ENCODE measurements at regions not wholly inside any gene's neighbourhood (a gene's known extent, or its start where the extent isn't known, plus 50 kb on each side); places are given as distances from the start of the nearest gene placed in this dataset.

DNA sequence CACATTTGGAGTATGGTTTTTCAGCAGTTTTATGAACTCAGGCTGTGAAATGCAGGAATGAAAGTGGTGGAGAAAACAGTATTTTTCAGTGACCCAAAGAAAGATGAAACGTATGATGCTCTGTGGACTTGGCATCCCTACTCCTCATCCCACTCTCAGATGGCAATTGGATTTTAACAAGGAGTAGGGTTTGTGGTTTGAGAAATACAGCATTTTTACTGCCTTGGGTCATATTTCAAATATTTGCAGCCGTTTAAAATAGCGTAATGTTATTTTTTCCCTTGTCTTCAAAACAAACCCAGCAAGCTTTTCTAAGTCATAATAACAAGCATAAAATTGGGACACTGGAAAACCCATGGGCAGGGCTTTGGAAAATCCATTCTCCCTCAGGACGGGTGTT, 117.2 kb upstream of the LRIG1 start:
- Histone ChIP-seq H3K9ac (ENCODE audit: low read length) (no peak overlapping the region), H3K27me3 (ENCODE audit: low read length) (no peaks in the 10 kb centered on the region), H3F3A (ENCODE audit: insufficient read depth) (no peaks in the 10 kb centered on the region), H3K4me3 (ENCODE audit: insufficient read depth, low read length, poor library complexity, severe bottlenecking) (no peak overlapping the region), H3K4me2 (ENCODE audit: low read depth, low read length, poor library complexity, severe bottlenecking) (no peak overlapping the region), H3K9me2 (replicated peaks; ENCODE audit: insufficient read depth, low read length) (no peaks in the 10 kb centered on the region), H3K36me3 (ENCODE audit: low read length) (no peaks in the 10 kb centered on the region), H4K20me1 (ENCODE audit: low read depth, low read length) (no peaks in the 10 kb centered on the region), H2AFZ (ENCODE audit: low read depth, low read length, severe bottlenecking) (no peak overlapping the region), H3K9me3 (ENCODE audit: insufficient read depth, low read length) (no peaks in the 10 kb centered on the region), H3K27ac (ENCODE audit: low read depth, low read length) (no peak overlapping the region), H3K79me2 (ENCODE audit: insufficient read depth, low read length) (no peaks in the 10 kb centered on the region)
- no peak for TF ChIP-seq EZH2phosphoT487 (conservative IDR thresholded peaks at IDR 0.05; ENCODE audit: low read length)
- TF ChIP-seq, protein P1, sequence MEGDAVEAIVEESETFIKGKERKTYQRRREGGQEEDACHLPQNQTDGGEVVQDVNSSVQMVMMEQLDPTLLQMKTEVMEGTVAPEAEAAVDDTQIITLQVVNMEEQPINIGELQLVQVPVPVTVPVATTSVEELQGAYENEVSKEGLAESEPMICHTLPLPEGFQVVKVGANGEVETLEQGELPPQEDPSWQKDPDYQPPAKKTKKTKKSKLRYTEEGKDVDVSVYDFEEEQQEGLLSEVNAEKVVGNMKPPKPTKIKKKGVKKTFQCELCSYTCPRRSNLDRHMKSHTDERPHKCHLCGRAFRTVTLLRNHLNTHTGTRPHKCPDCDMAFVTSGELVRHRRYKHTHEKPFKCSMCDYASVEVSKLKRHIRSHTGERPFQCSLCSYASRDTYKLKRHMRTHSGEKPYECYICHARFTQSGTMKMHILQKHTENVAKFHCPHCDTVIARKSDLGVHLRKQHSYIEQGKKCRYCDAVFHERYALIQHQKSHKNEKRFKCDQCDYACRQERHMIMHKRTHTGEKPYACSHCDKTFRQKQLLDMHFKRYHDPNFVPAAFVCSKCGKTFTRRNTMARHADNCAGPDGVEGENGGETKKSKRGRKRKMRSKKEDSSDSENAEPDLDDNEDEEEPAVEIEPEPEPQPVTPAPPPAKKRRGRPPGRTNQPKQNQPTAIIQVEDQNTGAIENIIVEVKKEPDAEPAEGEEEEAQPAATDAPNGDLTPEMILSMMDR (IDR thresholded peaks at IDR 0.05; ENCODE audit: insufficient read depth, low read length, poor library complexity, severe bottlenecking), result no peak

DNA sequence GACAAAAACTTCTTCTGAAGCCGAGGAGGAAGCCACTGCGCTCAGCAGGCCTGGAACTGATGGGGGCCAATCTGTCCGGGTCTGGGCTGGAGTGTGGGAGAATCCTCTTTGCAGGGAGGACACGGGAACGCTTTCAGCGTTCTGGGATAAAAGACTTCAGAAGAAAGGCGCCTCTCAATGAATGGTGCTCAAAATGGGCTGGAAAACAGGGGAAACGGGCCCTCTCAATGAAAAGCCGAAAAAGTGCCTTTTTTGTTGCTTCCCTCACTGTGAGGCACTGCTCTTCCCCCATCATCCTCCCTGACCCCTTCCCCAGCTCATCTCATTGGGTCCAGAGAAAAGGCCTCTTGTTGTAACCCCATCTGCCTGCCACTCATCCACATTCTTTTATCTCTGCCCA, 119.5 kb upstream of the LRIG1 start:
- Histone ChIP-seq H2AFZ (ENCODE audit: low read depth, low read length, severe bottlenecking) (no peak overlapping the region), H3F3A (ENCODE audit: insufficient read depth) (no peaks in the 10 kb centered on the region), H3K9me2 (replicated peaks; ENCODE audit: insufficient read depth, low read length) (no peaks in the 10 kb centered on the region), H3K4me2 (ENCODE audit: low read depth, low read length, poor library complexity, severe bottlenecking) (no peak overlapping the region), H3K36me3 (ENCODE audit: low read length) (no peaks in the 10 kb centered on the region), H3K27ac (ENCODE audit: low read depth, low read length) (no peak overlapping the region), H3K27me3 (ENCODE audit: low read length) (no peaks in the 10 kb centered on the region), H3K4me3 (ENCODE audit: insufficient read depth, low read length, poor library complexity, severe bottlenecking) (no peak overlapping the region), H3K9me3 (ENCODE audit: insufficient read depth, low read length) (no peaks in the 10 kb centered on the region), H3K79me2 (ENCODE audit: insufficient read depth, low read length) (no peaks in the 10 kb centered on the region), H4K20me1 (ENCODE audit: low read depth, low read length) (no peaks in the 10 kb centered on the region), H3K9ac (ENCODE audit: low read length) (no peak overlapping the region)
- TF ChIP-seq, protein P1 (IDR thresholded peaks at IDR 0.05; ENCODE audit: insufficient read depth, low read length, poor library complexity, severe bottlenecking), result no peak
- no peak for TF ChIP-seq EZH2phosphoT487 (conservative IDR thresholded peaks at IDR 0.05; ENCODE audit: low read length)

DNA sequence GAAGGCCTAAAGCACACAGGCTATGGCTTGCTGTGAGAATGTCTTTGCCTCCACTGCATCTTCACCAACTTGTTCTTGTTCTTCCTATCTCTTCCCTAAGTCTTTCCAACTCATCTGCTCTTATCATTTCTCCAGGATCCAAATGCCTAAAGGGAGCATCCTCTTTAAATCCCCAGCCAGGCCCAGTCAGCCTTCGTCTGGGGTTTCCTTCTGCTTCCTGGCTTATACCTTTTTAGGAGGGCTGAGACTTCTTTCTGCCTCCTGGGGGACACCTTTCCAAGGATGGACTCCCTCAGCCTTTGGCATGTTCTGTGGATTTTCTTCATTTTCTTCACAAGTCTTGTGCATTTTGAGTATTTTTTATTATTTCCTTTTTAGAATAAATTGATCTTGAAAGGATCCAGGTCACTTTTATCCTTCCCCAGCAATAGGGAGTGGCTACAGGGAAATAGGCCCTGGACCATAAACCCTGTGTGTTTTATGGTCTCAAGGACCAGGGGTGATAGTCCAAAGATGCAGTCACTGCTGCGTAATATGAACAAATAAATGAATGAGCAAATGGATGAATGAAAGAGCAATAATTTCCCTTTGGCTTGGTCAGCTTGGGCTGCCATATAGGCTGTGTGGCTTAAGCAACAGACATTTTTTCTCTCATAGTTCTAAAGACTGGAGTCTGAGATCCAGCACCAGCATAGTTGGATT, 122.1 kb upstream of the LRIG1 start:
- no peaks in the 10 kb centered on the region for H3K9me3 ChIP-seq (ENCODE audit: insufficient read depth, low read length)
- no peaks in the 10 kb centered on the region for H3K9me2 ChIP-seq (replicated peaks; ENCODE audit: insufficient read depth, low read length)
- H4K20me1 ChIP-seq (ENCODE audit: low read depth, low read length), result no peaks in the 10 kb centered on the region
- no peaks in the 10 kb centered on the region for H3K36me3 ChIP-seq (ENCODE audit: low read length)
- TF ChIP-seq, protein P1 (IDR thresholded peaks at IDR 0.05; ENCODE audit: insufficient read depth, low read length, poor library complexity, severe bottlenecking), result no peak
- no peak for TF ChIP-seq EZH2phosphoT487 (conservative IDR thresholded peaks at IDR 0.05; ENCODE audit: low read length)
- H3K9ac ChIP-seq (ENCODE audit: low read length), result no peak overlapping the region
- no peaks in the 10 kb centered on the region for H3K27me3 ChIP-seq (ENCODE audit: low read length)
- no peak overlapping the region for H3K4me2 ChIP-seq (ENCODE audit: low read depth, low read length, poor library complexity, severe bottlenecking)
- no peak overlapping the region for H3K27ac ChIP-seq (ENCODE audit: low read depth, low read length)
- H3K79me2 ChIP-seq (ENCODE audit: insufficient read depth, low read length), result no peaks in the 10 kb centered on the region
- H3K4me3 ChIP-seq (ENCODE audit: insufficient read depth, low read length, poor library complexity, severe bottlenecking), result no peak overlapping the region
- H2AFZ ChIP-seq (ENCODE audit: low read depth, low read length, severe bottlenecking), result no peak overlapping the region
- H3F3A ChIP-seq (ENCODE audit: insufficient read depth), result no peaks in the 10 kb centered on the region

Measured in SU-DHL-6 (cell line).